ENCODE measurements at regions not wholly inside any gene's neighbourhood (a gene's known extent, or its start where the extent isn't known, plus 50 kb on each side); places are given as distances from the start of the nearest gene placed in this dataset.
"Not testable (repeated sequence)": the region's sequence is repeated elsewhere in the genome, so short reads cannot be mapped to it uniquely, and the experiment has no call there.

GRCh38 chr22:35138521-35138920 lies 72.6 kb downstream of the ISX start:
- no peak for DNase-seq

DNA sequence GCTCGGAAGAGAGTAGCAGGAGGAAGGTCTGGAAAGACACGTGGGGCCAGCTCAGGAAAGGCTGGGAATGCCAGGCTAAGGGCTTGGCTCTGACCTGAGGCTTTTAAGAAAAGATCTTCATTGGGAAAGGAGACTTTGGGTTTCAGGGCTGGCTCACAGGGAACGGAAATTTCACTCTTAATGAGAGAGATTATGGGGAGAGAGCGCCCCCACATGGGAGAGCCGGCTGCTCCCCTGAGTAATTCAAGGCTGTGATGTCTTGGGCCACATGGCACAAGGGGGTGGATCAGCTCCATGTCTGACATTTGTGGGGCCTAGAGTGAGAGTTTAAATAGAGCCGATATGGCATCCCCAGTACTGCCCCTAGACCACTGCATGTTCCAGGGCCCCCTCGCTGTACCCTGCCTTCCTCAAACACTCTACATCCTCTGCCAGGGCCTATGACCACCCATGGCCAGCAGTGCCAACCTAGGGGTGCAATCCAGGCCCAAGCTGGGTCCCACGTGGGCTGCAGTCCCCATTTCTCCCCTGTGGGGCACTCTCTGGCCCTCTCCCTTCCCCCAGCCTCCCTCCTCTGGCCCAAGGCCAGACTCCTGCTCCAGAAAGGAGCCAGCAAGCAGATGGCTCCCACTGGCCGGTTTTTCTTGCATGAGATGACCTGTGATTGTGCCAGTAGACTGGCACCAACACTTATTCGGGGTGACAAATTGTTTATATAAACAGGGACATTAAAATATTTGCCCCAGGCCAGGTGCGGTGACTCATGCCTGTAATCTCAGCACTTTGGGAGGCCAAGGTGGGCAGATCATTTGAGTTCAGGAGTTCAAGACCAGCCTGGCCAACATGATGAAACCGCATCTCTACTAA lies 75.2 kb downstream of the ISX start:
- DNase-seq = peak; percentile 5 to 8

DNA sequence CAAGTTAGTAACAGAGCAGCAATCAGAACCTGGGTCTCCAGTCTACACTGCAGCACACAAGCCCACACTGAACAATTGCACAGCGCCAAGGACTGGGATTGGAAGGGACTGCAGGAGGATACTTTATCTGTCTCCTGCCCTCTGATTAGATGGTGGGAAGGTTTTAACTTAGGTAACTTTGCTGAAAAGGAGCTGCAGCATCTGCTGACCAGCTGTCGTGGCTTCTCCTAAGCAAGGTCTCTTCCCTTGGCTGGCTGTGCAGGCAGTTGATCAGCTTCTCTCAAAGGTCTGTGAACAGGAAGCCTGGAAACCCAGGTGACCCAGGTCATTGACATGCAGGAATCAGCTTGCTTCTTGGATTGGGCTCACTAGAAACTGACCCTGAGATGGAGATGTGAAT lies 82.4 kb downstream of the ISX start:
- no peak for DNase-seq

DNA sequence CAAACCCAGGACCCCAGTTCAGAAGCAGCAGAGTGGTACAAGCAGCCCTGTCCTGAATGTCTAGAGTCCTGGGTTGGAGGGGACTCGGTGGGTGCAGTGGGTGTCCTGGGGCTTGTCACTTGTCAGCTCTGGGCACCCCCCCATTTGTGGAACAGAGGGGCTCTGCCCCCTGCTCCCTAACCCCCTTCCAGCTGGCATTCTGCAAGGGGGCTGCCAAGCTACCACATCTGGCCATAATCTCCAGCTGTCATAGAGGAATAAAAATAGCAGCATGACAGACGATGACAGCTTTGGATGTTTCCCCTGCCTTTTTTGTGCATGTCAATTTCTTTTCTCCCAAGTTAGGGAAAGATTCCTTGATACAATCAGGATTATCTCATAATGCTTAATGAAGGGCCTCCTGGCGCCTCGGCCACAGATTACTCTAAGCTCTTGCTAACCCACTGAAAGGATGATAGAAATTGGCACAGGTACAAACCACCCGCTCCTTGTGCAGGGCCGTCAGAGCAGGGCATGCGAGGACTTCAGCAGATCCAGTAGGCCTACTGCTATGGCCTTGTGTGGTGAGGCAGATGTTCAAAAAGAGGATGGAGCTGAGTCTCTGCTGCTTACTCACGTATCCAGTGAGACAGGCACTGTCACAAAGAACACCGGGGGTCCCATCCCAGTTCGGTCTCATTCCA lies 83.0 kb downstream of the ISX start:
- DNase-seq = no peak

DNA sequence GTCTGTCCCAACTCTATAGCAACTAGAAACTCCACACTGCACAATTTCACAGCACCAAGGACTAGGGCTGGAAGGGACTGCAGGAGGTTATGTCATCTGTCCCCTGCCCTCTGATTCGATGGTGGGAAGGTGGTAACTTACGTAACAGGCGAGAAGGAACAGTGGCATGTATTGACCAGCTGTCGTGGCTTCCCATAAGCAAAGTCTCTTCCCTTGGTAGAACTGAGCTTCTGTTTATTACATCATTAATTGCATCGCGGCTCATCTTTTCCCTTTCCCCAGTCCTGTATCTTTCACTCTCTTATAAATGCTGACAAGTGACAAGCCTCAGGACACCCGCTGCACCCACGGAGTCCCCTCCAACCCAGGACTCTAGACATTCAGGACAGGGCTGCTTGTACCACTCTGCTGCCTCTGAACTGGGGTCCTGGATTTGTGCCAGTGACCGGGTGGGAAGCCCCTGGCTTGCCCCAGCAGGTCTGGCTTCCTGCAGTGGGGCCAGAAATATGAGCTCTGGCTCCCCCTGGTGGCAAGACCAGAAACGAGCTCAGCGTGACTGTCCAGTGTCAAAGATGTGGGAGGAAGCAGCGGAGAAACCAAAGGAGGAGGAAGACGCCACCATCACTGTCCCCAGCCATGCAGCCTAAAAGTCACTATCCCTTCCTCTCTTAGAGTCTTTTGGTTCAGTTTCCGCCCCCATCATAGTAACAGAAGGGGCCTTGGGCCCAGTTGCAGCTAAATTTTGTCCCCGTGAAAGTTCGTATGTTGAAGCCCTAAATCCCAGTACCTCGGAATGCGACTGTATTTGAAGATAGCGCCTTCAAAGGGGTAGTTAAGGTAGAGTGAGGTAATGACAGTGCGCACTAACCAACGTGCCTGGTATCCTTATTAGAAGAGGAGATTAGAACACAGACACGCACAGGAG lies 84.5 kb downstream of the ISX start:
- peak; percentile 69 to 79 for DNase-seq

- DNase-seq = no peak
Observed at GRCh38 chr22:35152316-35152715, 86.4 kb downstream of the ISX start.

DNA sequence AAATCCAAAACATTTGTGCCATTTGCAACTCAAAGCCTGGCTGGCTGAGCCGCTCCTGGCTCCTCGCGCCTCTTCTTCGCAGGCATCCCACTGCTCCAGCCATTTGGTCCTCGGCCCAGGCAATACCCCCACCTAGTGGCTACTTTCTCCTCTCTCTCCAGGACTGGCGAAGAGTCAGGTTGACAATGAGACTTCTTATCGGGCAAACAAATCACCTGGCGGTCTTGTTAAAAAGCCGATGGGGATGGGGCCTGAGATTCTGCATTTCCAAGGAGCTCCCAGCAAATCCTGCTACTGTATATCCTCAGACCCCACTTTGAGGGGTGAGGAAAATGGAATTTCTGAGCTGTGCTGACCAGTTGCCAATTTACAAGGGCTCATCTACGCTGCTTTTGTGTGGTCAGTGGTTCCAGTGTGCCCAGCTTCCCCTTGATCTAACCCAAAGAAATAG lies 89.0 kb downstream of the ISX start:
- DNase-seq = peak; percentile 31 to 42

- no peak for DNase-seq
Observed at GRCh38 chr22:35155403-35156025, 89.6 kb downstream of the ISX start.

- DNase-seq = no peak
Observed at GRCh38 chr22:35156945-35157344, 91.0 kb downstream of the ISX start.

DNA sequence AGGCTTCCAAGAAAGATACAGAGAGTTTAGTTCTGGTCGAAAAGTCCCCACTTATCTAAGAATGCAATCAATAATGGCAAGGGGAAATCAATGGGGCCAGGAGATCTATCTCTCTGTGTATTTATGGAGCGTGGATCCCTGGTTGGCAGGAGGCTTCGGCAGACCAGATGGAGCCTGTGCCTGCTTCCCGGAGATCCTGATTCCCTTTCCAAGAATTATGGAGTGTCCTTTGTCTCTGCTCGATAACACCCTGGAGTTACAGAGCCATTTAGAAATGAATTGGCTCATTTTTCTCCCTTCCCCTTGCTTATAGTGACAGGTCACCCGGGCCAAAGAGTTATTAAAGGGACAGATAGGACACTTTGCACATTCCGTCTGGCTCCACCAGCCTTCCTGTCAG lies 92.4 kb downstream of the ISX start:
- no peak for DNase-seq

DNA sequence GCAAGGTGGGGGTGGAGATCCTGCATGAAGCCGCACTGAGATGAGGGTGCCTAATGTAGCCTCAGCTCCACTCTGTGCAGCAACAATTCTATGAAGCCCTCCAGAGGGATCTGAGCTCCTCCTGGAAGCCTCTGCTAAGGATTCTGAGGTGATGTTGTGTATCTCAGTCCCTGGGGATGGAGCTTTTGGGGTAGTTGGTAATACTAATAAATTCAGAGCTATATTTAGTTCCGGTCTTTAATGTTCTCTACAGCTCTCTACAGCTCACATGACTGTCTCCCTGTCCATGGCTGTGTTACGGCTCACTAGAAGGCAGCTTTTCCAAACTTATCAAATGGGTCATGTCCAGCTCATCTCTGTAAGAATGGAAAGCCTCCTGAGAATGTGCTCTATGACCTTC lies 93.4 kb downstream of the ISX start:
- no peak for DNase-seq

DNA sequence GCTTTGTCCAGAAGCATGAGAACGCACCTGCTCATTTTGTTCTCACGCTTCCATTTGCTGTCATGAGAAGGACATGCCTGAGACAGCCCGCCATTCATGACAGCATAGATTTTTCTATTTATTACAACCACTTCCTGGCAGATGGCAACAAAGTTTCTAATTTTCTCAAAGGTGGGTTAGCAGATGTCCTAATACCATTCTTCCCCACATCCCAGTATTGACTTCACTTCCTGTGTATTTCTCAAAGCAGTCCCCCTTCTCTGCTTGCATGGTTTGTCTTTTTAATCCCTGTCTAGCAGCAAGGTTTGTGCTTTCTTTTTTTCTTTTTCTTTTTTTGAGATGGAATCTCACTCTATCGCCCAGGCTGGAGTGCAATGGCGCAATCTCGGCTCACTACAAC lies 94.3 kb downstream of the ISX start:
- DNase-seq = no peak

DNA sequence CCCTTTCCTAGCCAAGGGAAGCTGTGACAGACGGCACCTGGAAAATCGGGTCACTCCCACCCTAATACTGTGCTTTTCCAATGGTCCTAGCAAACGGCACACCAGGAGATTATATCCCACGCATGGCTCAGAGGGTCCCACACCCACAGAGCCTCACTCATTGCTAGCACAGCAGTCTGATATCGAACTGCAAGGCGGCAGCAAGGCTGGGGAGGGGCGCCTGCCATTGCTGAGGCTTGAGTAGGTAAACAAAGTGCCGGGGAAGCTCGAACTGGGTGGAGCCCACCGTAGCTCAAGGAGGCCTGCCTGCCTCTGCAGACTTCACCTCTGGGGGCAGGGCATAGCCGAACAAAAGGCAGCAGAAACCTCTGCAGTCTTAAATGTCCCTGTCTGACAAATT lies 91.4 kb upstream of the HMGXB4 start:
- DNase-seq = not testable (repeated sequence)

DNA sequence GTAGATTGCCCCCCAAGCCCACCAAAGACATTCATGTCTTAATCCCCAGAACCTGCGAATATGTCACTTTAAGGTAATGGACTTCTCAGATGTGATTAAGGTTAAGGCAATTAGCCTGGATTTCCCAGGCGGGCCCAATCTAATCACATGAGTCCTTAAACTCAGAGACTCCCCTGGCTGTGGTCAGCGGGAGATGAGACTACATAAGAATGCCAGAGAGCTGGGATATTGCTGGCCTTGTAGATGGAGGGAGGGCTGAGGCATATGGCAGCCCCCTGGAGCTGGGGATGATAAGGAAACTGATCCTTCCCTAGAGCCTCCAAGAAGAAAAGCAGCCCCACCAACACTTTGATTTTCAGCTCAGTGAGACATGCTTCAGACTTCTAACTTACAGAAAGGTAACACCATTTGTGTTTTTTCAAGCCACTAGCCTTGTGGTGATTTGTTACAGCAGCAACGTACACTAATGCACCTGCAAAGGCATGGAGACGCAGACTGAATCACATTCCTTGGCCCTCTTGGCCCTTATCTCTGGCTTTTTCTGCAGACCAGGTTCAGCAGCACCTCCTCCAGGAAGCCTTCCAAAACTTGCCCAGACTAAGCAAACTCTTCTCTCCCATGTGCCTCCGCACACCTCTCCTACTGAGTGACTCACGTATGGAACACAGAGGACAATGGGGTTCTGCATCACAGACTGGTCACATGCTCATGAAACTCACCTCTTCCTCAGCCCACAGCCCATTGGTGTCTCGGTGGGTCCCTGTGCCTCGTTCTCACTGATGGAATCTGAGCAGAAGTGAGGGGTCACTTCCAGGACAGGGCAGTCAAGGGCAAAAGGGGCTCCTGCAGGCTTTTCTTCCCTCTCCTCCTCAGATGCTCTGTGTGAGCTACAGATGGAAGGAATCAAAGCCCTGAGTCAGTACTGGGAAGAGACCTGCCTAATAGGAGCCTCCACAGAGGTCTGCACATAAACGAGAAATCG lies 86.3 kb upstream of the HMGXB4 start:
- DNase-seq = no peak

- DNase-seq = no peak
Observed at GRCh38 chr22:35172442-35172841, 84.9 kb upstream of the HMGXB4 start.

DNA sequence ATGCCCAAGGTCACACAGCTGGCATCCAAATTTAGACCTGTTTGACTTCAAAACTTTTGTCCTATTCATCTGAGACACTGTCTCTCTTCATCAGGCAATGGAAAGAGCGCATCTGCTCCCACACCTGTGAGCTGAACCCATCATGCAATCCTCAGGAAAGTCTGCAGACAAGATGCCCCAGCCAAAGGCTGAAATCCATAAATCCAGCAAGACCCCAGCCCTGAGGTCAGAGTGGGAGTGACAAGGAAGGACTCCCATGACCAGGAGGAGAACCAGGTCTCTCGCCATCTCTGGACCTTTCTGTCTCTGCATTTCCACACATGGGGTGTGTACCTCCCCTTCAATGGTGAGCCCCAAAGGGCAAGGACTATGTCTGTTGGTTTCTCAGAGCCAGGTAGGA lies 83.6 kb upstream of the HMGXB4 start:
- no peak for DNase-seq

DNA sequence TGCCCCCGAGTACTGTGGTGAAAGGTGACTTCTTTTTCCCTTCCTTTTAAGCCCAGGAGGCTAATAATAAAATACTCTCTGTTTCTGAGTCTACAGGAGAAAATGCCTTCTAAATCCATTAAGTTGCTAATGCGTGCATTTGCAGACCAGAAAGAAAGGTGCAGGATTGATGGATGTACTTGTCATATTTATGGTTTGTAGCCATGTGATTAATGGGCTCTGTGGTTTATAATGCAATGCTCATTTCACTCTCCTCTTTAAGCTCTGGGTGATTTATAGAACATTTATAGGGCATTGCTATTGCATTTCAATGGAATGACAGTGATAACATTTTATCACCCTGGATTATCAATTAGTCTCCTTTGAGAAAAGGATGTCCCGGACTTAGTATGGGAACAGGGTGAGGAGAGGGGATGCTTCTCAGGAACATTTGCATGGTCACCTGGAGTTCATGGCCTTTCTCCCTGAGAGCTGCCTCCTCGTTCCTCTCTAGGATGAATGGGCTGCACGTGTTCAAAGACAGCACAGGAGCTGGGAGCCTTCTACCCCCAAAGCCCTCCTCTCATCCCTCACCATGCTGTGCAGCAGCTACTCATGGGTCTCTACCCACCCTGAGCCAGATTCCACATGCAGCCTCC lies 82.8 kb upstream of the HMGXB4 start:
- DNase-seq = no peak

GRCh38 chr22:35175392-35175791 lies 81.9 kb upstream of the HMGXB4 start:
- DNase-seq = no peak

- no peak for DNase-seq
Observed at GRCh38 chr22:35177811-35178210, 79.5 kb upstream of the HMGXB4 start.

DNA sequence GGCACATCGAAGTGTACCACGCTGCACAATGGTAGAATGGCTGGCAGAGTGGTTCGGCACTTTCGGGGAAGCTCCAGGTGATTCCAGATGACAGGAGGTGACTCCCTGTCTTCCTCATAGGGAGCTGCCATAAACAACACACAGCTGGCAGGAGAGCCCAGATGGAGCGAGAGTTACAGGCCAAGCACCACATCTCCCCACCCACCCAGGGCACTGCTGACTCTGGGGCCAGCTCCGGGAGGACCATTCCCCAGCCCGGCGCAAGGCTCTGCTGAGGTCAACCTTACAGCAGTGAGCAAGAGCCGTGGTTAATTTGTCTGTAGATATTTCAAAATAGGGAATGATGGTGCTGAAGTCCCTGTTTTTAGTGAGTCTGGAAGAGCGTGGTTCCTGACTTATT lies 78.8 kb upstream of the HMGXB4 start:
- no peak for DNase-seq

DNA sequence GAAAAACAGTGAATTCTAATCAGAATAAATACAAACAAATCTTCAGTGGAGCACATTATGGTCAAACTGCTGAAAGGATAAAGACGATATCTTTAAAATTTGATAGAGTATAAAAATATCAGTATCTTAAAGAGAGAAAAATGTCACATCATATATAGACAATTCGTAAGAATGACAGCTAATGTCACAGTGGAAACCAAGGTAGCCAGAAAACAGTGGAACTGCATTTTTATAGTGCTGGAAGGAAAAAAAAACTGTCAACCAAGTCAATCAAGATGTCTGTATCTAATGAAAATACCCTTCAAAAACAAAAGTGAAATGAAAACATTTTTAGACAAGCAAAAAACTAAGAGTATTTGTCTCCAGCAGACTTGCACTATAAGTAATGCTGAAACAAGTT lies 73.4 kb upstream of the HMGXB4 start:
- DNase-seq = no peak

Measured in activated CD4-positive, alpha-beta T cell treated with anti-CD3 and anti-CD28 coated beads, Interleukin-2, amount 50 U/mL, for 48 hours (primary cell).